ENCODE measurements at regions not wholly inside any gene's neighbourhood (a gene's known extent, or its start where the extent isn't known, plus 50 kb on each side); places are given as distances from the start of the nearest gene placed in this dataset.

- Mint-ChIP-seq H3K4me3 (no peak overlapping the region), H3K27me3 (ENCODE audit: low read depth) (no peaks in the 10 kb centered on the region; the same call in 1 of the 2 replicates), H3K4me1 (peaks cover 4% of the 10 kb centered on the region in 2 experiments; a peak in 2 of 4 replicates), H3K27ac (0 out of 7 replicates have a peak overlapping the region, but pooled peaks of 1 of the 3 experiments have one; percentile 17), H3K36me3 (ENCODE audit: insufficient read depth in 1 of 3, low read depth in 3 of 3) (no peaks in the 10 kb centered on the region), H3K9me3 (no peaks in the 10 kb centered on the region)
- Histone ChIP-seq H3T11ph (ENCODE audit: low read length) (no peak overlapping the region), H3K18ac (ENCODE audit: insufficient read length, low read depth, low read length) (no peak overlapping the region), H2BK15ac (ENCODE audit: low read depth, low read length) (no peak overlapping the region), H3K4me1 (ENCODE audit: insufficient read depth, low read length) (no peaks in the 10 kb centered on the region), H3K56ac (ENCODE audit: insufficient read length, low read depth, low read length) (no peak overlapping the region), H4K20me1 (ENCODE audit: control insufficient read depth, insufficient read depth, insufficient read length) (no peaks in the 10 kb centered on the region), H2BK120ac (ENCODE audit: low read depth, low read length, poor library complexity, severe bottlenecking) (no peak overlapping the region), H3K79me1 (ENCODE audit: insufficient read depth, low read depth, low read length, poor library complexity, severe bottlenecking) (no peaks in the 10 kb centered on the region), H2BK12ac (ENCODE audit: insufficient read length, low read depth, low read length) (no peak overlapping the region), H2BK5ac (ENCODE audit: insufficient read length, low read length) (no peak overlapping the region), H4K8ac (replicated peaks; ENCODE audit: insufficient read length, low read depth, low read length) (no peak overlapping the region), H2AK5ac (ENCODE audit: insufficient read length, low read length) (no peak overlapping the region), H2BK20ac (ENCODE audit: low read depth, low read length, poor library complexity, severe bottlenecking) (no peak overlapping the region), H3K79me2 (ENCODE audit: insufficient read depth, low read length) (no peaks in the 10 kb centered on the region), H3K9me3 (ENCODE audit: control insufficient read depth, low read depth, low read length) (no peaks in the 10 kb centered on the region), H4K5ac (ENCODE audit: insufficient read length, low read depth, low read length) (no peak overlapping the region), H3K27ac (ENCODE audit: insufficient read length, low read depth, low read length) (no peak overlapping the region), H4K91ac (ENCODE audit: insufficient read length, low read depth, low read length) (no peak overlapping the region), H3K27me3 (ENCODE audit: insufficient read depth, low read length) (no peaks in the 10 kb centered on the region), H3K23ac (ENCODE audit: insufficient read length, low read depth, low read length) (no peak overlapping the region), H3K4me2 (ENCODE audit: insufficient read depth, insufficient read length, low read length) (no peak overlapping the region), H3K4ac (ENCODE audit: low read depth, low read length) (no peak overlapping the region), H3K14ac (ENCODE audit: insufficient read depth, low read length) (no peak overlapping the region), H2AFZ (ENCODE audit: low read length) (no peak overlapping the region), H3K23me2 (ENCODE audit: insufficient read length, low read depth, low read length, poor library complexity, severe bottlenecking) (no peaks in the 10 kb centered on the region), H3K9ac (ENCODE audit: extremely low read depth, insufficient read length, low read length) (no peak overlapping the region)
- WGBS (ENCODE audit: extremely low coverage, insufficient read length, low lambda C conversion rate): no CpG with 5 or more reads among the region's 7 CpGs
- no peak for DNase-seq
- TF ChIP-seq, protein P1, sequence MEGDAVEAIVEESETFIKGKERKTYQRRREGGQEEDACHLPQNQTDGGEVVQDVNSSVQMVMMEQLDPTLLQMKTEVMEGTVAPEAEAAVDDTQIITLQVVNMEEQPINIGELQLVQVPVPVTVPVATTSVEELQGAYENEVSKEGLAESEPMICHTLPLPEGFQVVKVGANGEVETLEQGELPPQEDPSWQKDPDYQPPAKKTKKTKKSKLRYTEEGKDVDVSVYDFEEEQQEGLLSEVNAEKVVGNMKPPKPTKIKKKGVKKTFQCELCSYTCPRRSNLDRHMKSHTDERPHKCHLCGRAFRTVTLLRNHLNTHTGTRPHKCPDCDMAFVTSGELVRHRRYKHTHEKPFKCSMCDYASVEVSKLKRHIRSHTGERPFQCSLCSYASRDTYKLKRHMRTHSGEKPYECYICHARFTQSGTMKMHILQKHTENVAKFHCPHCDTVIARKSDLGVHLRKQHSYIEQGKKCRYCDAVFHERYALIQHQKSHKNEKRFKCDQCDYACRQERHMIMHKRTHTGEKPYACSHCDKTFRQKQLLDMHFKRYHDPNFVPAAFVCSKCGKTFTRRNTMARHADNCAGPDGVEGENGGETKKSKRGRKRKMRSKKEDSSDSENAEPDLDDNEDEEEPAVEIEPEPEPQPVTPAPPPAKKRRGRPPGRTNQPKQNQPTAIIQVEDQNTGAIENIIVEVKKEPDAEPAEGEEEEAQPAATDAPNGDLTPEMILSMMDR (conservative IDR thresholded peaks at IDR 0.05): no peak
Observed at GRCh38 chr10:4352414-4352961, 473.5 kb upstream of the AKR1E2 start.
